ENCODE measurements at regions not wholly inside any gene's neighbourhood (a gene's known extent, or its start where the extent isn't known, plus 50 kb on each side); places are given as distances from the start of the nearest gene placed in this dataset.
A peak's percentile ranks its signal among the peaks of the same experiment; 100 is the strongest.

DNA sequence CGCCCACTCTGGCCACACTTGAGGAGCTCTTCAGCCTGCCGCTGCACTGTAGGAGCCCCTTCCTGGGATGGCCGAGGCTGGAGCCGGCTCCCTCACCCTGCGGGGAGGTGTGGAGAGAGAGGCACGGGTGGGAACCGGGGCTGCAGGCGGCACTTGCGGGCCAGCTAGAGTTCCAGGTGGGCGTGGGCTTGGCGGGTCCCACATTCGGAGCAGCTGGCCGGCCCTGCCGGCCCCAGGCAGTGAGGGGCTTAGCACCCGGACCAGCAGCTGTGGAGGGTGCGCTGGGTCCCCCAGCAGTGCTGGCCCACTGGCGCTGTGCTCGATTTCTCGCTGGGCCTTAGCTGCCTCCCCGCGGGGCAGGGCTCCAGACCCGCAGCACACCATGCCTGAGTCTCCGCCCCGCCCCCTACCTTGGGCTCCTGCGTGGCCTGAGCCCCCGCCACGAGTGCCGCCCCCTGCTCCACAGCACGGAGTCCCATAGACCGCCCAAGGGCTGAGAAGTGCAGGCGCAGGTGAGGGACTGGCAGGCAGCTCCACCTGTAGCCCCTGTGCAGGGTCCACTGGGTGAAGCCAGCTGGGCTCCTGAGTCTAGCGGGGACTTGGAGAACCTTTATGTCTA is 71.9 kb downstream of the IL12A start:
- POLR2A ChIA-PET = no interaction called here
- Mint-ChIP-seq H3K36me3 (no peaks in the 10 kb centered on the region), H3K27ac (no peak overlapping the region), H3K4me1 (peaks cover 4 to 11% (median 5%) of the 10 kb centered on the region in 3 donors), H3K4me3 (no peak overlapping the region), H3K27me3 (peaks cover 0 to 4% of the 10 kb centered on the region in 2 donors), H3K9me3 (no peaks in the 10 kb centered on the region)
- no peak for DNase-seq
- H3K27ac ChIP-seq (ENCODE audit: low read depth, low read length) = no peak overlapping the region
- H3K9me3 ChIP-seq (ENCODE audit: low read length) = no peaks in the 10 kb centered on the region
- CTCF ChIA-PET = no interaction called here
- H3K36me3 ChIP-seq (ENCODE audit: insufficient read depth, low read length) = no peaks in the 10 kb centered on the region
- no peak overlapping the region for H3K4me3 ChIP-seq (ENCODE audit: low read length)
- H3K27me3 ChIP-seq (ENCODE audit: insufficient read depth, low read length, poor library complexity, severe bottlenecking) = no peaks in the 10 kb centered on the region
- no peaks in the 10 kb centered on the region for H3K4me1 ChIP-seq (ENCODE audit: insufficient read depth, low read length)

DNA sequence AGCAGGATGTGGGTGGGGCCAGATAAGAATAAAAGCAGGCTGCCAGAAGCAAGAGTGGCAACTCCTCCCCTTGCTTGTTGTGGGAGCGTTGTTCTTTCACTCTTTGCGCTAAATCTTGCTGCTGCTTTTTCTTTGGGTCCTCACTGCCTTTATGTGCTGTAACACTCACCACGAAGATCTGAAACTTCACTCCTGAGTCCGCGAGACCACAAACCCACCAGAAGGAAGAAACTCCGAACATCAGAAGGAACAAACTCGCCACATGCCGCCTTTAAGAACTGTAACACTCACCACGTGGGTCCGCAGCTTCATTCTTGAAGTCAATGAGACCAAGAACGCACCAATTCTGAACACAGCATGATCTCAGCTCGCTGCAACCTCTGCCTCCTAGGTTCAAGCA is 72.9 kb downstream of the IL12A start:
- H3K4me1 ChIP-seq (ENCODE audit: insufficient read depth, low read length) = no peaks in the 10 kb centered on the region
- H3K9me3 ChIP-seq (ENCODE audit: low read length) = no peaks in the 10 kb centered on the region
- no peak for DNase-seq
- no peaks in the 10 kb centered on the region for H3K36me3 Mint-ChIP-seq
- H3K27me3 Mint-ChIP-seq = peaks cover 0 to 4% of the 10 kb centered on the region in 2 donors
- peak overlapping the region in 5 of 7 donors; percentile 11 to 56 (median 50) for H3K4me3 Mint-ChIP-seq
- peaks cover 4 to 11% (median 5%) of the 10 kb centered on the region in 3 donors for H3K4me1 Mint-ChIP-seq
- H3K9me3 Mint-ChIP-seq = no peaks in the 10 kb centered on the region
- peak overlapping the region in 1 of 8 donors; percentile 82 for H3K27ac Mint-ChIP-seq
- POLR2A ChIA-PET = interaction anchor here (0.6 kb wide), 1 partner anchor 655 kb away, joined by 5 read pairs; no protein-coding TSS in a partner anchor
- no peak overlapping the region for H3K4me3 ChIP-seq (ENCODE audit: low read length)
- no peaks in the 10 kb centered on the region for H3K27me3 ChIP-seq (ENCODE audit: insufficient read depth, low read length, poor library complexity, severe bottlenecking)
- H3K27ac ChIP-seq (ENCODE audit: low read depth, low read length) = no peak overlapping the region
- H3K36me3 ChIP-seq (ENCODE audit: insufficient read depth, low read length) = no peaks in the 10 kb centered on the region
- CTCF ChIA-PET = no interaction called here

DNA sequence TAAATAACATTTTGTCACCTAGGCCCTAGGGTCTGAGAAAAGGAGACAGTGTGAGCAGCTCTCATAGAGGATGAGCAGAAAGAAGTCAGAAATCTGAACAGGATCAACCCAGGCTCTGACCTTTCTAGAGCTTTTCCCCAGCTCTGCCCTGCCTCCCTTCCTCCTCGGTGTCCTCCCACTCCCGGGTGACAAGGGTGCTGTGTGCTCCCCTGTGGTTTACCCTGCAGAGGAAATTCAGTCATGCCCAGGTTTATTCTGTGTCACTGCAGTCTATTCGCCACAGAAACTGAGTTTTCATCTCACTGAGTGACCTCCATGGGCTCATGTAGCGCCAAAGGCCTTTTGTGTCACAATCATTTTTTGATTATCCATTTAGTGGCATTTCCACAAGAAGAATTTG is 76.6 kb downstream of the IL12A start:
- POLR2A ChIA-PET = no interaction called here
- Mint-ChIP-seq H3K27me3 (no peaks in the 10 kb centered on the region), H3K4me3 (no peak overlapping the region), H3K9me3 (no peaks in the 10 kb centered on the region), H3K4me1 (peaks cover 4 to 11% (median 5%) of the 10 kb centered on the region in 3 donors), H3K36me3 (no peaks in the 10 kb centered on the region), H3K27ac (no peak overlapping the region)
- Histone ChIP-seq H3K4me1 (ENCODE audit: insufficient read depth, low read length) (no peaks in the 10 kb centered on the region), H3K27ac (ENCODE audit: low read depth, low read length) (no peak overlapping the region), H3K27me3 (ENCODE audit: insufficient read depth, low read length, poor library complexity, severe bottlenecking) (no peaks in the 10 kb centered on the region), H3K36me3 (ENCODE audit: insufficient read depth, low read length) (no peaks in the 10 kb centered on the region), H3K4me3 (ENCODE audit: low read length) (no peak overlapping the region), H3K9me3 (ENCODE audit: low read length) (no peaks in the 10 kb centered on the region)
- CTCF ChIA-PET = no interaction called here
- DNase-seq = no peak

DNA sequence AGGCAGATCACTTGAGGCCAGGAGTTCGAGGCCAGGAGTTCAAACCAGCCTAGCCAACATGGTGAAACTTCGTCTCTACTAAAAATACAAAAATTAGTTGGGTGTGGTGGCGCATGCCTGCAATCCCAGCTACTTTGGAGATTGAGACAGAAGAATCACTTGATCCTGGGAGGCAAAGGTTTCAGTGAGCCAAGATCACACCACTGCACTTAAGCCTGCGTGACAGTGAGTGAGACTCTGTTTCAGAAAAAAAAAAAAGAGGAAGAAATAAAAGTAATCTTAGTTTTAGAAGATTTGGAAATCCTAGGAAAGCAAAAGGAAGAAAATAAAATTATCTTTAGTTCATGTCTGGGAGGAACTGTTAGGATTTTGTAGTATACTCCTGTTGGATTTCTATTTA is 77.2 kb downstream of the IL12A start:
- Histone ChIP-seq H3K9me3 (ENCODE audit: low read length) (no peaks in the 10 kb centered on the region), H3K4me1 (ENCODE audit: insufficient read depth, low read length) (no peaks in the 10 kb centered on the region), H3K27me3 (ENCODE audit: insufficient read depth, low read length, poor library complexity, severe bottlenecking) (no peaks in the 10 kb centered on the region), H3K4me3 (ENCODE audit: low read length) (no peak overlapping the region), H3K36me3 (ENCODE audit: insufficient read depth, low read length) (no peaks in the 10 kb centered on the region), H3K27ac (ENCODE audit: low read depth, low read length) (no peak overlapping the region)
- no peak for DNase-seq
- no peaks in the 10 kb centered on the region for H3K9me3 Mint-ChIP-seq
- POLR2A ChIA-PET = no interaction called here
- no peak overlapping the region for H3K4me3 Mint-ChIP-seq
- no peaks in the 10 kb centered on the region for H3K36me3 Mint-ChIP-seq
- H3K4me1 Mint-ChIP-seq = peaks cover 4 to 11% (median 5%) of the 10 kb centered on the region in 3 donors
- no peak overlapping the region for H3K27ac Mint-ChIP-seq
- CTCF ChIA-PET = no interaction called here
- peaks cover 0 to under 1% of the 10 kb centered on the region in 2 donors for H3K27me3 Mint-ChIP-seq

DNA sequence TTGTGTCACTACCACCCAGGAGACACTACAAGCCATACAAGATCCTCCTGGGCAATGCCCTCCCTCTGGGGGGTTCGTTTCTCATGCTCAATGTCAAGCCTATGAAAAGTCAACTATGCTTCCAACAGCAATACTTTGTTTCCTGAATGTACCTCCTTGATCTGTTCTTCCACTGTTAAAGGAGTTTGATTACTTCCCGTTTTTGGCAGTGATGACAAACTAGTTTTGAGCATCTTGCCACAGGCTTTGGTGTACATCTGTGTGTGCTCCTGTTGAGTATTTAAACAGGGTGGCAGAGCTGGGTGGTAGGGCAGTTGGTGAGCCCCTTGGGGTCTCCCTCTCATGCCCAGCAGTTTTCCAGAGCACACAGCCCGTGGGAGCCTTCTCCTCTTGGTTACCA is 81.4 kb downstream of the IL12A start:
- no peak for DNase-seq

DNA sequence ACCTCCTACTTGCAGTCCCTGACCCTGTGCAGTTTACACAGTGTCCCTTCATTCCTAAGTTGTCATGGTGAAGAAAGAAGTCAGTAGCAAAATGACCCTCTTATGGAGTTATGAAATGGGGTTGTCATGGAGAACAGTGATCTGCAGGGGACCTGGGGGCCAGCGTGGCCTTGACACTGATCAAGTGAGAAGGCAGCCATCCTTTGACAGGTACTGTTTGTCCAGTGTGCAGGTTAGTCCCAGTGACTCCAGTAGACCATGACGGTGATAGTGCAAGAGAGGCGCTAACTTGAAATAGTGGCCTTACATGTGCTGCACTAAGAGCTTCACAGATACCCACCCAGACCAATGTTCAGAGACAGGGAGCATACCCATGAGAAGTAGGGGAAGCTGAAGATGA is 87.9 kb downstream of the IL12A start:
- Mint-ChIP-seq H3K4me3 (no peak overlapping the region), H3K27ac (no peak overlapping the region), H3K4me1 (no peaks in the 10 kb centered on the region), H3K27me3 (peaks cover 0 to 5% of the 10 kb centered on the region in 2 donors), H3K9me3 (peaks cover 0 to 3% (median 0%) of the 10 kb centered on the region in 5 donors), H3K36me3 (no peaks in the 10 kb centered on the region)
- no peaks in the 10 kb centered on the region for H3K27me3 ChIP-seq (ENCODE audit: insufficient read depth, low read length, poor library complexity, severe bottlenecking)
- H3K36me3 ChIP-seq (ENCODE audit: insufficient read depth, low read length) = no peaks in the 10 kb centered on the region
- no peaks in the 10 kb centered on the region for H3K9me3 ChIP-seq (ENCODE audit: low read length)
- DNase-seq = no peak
- CTCF ChIA-PET = no interaction called here
- POLR2A ChIA-PET = no interaction called here
- no peak overlapping the region for H3K27ac ChIP-seq (ENCODE audit: low read depth, low read length)
- no peak overlapping the region for H3K4me3 ChIP-seq (ENCODE audit: low read length)
- no peaks in the 10 kb centered on the region for H3K4me1 ChIP-seq (ENCODE audit: insufficient read depth, low read length)

More for the DNA sequence above, 81.4 kb downstream of the IL12A start:
- CTCF ChIA-PET = no interaction called here
- H3K27me3 Mint-ChIP-seq = peaks cover 1 to 5% of the 10 kb centered on the region in 2 donors
- H3K4me1 ChIP-seq (ENCODE audit: insufficient read depth, low read length) = no peaks in the 10 kb centered on the region
- no peaks in the 10 kb centered on the region for H3K36me3 Mint-ChIP-seq
- POLR2A ChIA-PET = no interaction called here
- H3K36me3 ChIP-seq (ENCODE audit: insufficient read depth, low read length) = no peaks in the 10 kb centered on the region
- no peak overlapping the region for H3K27ac Mint-ChIP-seq
- H3K4me1 Mint-ChIP-seq = no peaks in the 10 kb centered on the region
- no peaks in the 10 kb centered on the region for H3K27me3 ChIP-seq (ENCODE audit: insufficient read depth, low read length, poor library complexity, severe bottlenecking)
- no peaks in the 10 kb centered on the region for H3K9me3 Mint-ChIP-seq
- H3K9me3 ChIP-seq (ENCODE audit: low read length) = no peaks in the 10 kb centered on the region
- H3K4me3 Mint-ChIP-seq = no peak overlapping the region
- H3K27ac ChIP-seq (ENCODE audit: low read depth, low read length) = no peak overlapping the region
- H3K4me3 ChIP-seq (ENCODE audit: low read length) = no peak overlapping the region

DNA sequence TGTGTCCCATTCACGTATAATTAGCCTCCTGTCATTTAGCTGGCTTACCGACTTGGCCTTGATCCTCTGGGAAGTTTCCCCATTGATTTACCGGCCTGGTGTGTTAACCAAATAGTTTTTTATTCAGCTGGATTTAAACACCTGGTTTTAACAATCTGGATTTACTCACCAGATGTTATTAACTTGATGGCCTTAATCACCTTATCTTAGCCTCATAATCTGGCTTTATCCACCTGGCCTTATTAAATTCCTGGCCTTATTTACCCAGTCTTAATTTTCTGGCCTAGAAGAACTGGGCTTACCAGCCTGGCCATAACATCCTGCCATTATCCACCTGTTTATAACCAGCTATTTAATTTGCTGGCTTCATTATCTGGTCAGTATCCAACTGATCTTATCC is 89.9 kb downstream of the IL12A start:
- Mint-ChIP-seq H3K4me1 (no peaks in the 10 kb centered on the region), H3K27ac (no peak overlapping the region), H3K36me3 (no peaks in the 10 kb centered on the region), H3K9me3 (peaks cover 0 to 6% (median 0%) of the 10 kb centered on the region in 5 donors), H3K4me3 (no peak overlapping the region), H3K27me3 (peaks cover 0 to 5% of the 10 kb centered on the region in 2 donors)
- Histone ChIP-seq H3K4me1 (ENCODE audit: insufficient read depth, low read length) (no peaks in the 10 kb centered on the region), H3K9me3 (ENCODE audit: low read length) (no peaks in the 10 kb centered on the region), H3K36me3 (ENCODE audit: insufficient read depth, low read length) (no peaks in the 10 kb centered on the region), H3K27ac (ENCODE audit: low read depth, low read length) (no peak overlapping the region), H3K4me3 (ENCODE audit: low read length) (no peak overlapping the region), H3K27me3 (ENCODE audit: insufficient read depth, low read length, poor library complexity, severe bottlenecking) (no peaks in the 10 kb centered on the region)
- no peak for DNase-seq
- ChIA-PET POLR2A (no interaction called here), CTCF (no interaction called here)

DNA sequence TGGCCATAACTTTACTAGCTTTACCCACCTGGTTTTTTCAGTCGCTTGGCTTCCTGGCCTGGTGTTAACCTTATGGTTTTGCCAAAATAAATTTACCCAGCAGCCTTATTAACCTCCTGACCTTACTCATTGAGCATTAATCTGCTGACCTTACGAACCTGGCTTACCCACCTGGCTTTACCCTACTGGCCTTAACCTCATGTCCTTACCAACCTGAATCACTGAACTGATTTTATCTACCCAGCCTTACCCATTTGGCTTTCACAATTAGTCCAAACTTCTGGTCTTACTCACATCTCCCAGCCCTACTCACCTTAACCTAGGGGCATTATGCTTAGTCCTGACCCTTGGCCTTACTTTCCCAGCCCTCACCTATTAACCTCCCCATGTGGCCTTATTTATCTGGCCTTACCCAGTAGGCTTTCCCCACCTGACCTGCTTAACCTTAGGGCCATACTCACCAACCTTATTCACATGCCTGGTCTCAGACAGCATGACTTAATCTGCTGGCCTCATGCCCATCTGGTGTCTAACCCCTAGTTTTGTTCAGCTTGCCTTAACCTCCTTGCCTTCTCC is 93.4 kb downstream of the IL12A start:
- Mint-ChIP-seq H3K4me3 (no peak overlapping the region), H3K4me1 (no peaks in the 10 kb centered on the region), H3K27ac (no peak overlapping the region), H3K27me3 (no peaks in the 10 kb centered on the region), H3K36me3 (no peaks in the 10 kb centered on the region), H3K9me3 (peaks cover 0 to 6% (median 0%) of the 10 kb centered on the region in 5 donors)
- DNase-seq = no peak
- Histone ChIP-seq H3K27me3 (ENCODE audit: insufficient read depth, low read length, poor library complexity, severe bottlenecking) (no peaks in the 10 kb centered on the region), H3K4me3 (ENCODE audit: low read length) (no peak overlapping the region), H3K9me3 (ENCODE audit: low read length) (no peaks in the 10 kb centered on the region), H3K27ac (ENCODE audit: low read depth, low read length) (no peak overlapping the region), H3K4me1 (ENCODE audit: insufficient read depth, low read length) (no peaks in the 10 kb centered on the region), H3K36me3 (ENCODE audit: insufficient read depth, low read length) (no peaks in the 10 kb centered on the region)
- POLR2A ChIA-PET = no interaction called here
- CTCF ChIA-PET = no interaction called here

All from CD8-positive, alpha-beta memory T cell (primary cell).